Islet precursor cell (in vitro differentiated cells): ENCODE measurements at regions not wholly inside any gene's neighbourhood (a gene's known extent, or its start where the extent isn't known, plus 50 kb on each side); places are given as distances from the start of the nearest gene placed in this dataset.
"Not testable (repeated sequence)": the region's sequence is repeated elsewhere in the genome, so short reads cannot be mapped to it uniquely, and the experiment has no call there.

Source experiments
- DNase-seq: peaks from one replicate; pipeline ENCODE4 v3.0.0-alpha.2; 2018

DNA sequence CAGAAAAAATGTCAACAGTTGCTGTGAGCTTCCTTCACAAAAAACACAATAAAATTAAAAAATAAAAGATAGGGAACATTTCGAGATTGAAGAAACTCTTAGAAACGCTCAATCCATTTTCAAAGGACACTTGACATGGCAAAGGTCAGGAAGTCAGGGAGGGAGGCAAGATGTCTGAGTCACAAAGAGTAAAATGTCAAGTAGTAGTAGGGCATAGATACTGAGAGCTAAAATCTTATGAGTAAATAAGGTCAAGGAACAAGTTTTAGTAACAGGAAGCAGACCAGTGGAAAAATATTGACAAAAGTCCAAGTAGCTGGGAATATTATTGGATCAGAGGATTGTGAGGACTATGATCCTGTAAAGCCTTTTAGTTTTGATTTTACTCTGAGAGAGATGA, 495.6 kb downstream of the TMX3 start:
- no peak for DNase-seq

- no peak for DNase-seq
Observed at GRCh38 chr18:68215931-68216330, 499.0 kb downstream of the TMX3 start.

- no peak for DNase-seq
Observed at GRCh38 chr18:68186039-68186438, 528.9 kb downstream of the TMX3 start.

DNA sequence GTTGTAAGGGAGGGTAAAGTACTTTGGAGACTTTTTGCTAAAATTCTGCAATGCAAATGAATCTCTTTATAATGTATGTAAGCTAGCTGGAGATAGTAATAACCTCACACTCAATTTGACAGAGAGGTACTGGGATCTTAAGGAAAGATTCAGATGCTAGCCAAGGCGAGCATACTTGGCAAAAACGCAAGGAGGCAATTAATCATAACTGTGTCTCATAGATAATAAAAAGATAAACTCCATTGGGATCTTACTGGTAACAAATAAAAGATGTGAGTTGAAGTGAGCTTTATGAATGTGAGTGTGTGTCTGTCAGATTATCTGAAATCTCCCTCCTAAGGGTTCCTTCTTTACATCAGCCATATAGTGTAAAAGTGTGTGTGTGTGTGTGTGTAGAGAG, 533.0 kb downstream of the TMX3 start:
- no peak for DNase-seq

- no peak for DNase-seq
Observed at GRCh38 chr18:68179811-68180210, 535.1 kb downstream of the TMX3 start.

DNA sequence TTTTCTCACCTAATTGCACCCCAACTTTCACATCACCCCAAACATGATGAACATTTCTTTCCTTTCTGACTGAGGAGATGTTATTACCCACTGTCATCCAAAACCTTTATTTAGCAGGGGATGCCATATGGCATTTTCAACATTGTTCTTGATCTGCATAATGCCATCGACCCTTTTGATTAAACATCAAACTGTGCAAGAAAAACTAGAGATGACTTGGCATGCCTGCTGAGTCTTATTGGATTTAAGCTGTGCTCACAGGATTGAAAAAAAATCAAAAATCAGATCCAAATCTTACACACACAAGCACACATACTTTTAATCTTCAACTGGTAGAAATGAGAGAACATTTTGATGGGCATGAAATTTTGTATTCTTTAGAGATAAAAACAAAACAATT, 536.0 kb downstream of the TMX3 start:
- no peak for DNase-seq

- DNase-seq = no peak
Observed at GRCh38 chr18:68177807-68178702, 536.9 kb downstream of the TMX3 start.

- DNase-seq = no peak
Observed at GRCh38 chr18:68176901-68177300, 538.0 kb downstream of the TMX3 start.

DNA sequence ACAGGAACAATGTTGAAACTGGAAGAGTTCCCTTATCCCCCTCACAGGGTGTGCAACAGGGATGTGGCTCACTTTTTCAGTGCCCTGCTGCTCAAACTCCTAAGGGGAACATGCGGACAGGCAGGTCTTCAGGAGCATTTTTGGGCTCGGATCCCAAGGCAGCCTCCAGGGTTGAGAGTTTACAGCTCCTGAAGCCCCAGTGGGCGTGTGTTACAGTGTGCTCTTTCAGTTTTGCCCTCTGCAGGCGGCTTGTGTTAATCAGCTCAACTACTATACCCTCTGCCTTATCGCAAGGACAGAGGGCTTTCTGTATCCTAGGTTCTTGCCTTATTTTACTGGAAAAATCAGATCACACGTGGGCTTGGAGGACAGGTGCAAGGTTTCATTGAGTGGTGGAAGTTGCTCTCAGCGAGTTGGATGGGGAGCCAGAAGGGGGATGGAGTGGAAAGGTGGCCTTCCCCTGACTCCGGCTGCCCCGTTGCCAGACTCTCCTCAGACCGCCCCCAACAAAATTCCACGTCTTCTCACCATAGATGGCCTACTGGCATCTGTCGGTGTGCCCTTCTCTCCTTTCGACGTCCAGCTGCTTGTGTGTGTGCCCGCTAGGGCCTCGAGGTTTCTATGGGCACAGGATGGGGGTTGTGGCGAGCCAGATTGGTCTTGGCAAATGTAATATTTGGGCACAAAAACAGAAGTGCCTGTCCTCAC, 541.9 kb downstream of the TMX3 start:
- peak; percentile 70 for DNase-seq

DNA sequence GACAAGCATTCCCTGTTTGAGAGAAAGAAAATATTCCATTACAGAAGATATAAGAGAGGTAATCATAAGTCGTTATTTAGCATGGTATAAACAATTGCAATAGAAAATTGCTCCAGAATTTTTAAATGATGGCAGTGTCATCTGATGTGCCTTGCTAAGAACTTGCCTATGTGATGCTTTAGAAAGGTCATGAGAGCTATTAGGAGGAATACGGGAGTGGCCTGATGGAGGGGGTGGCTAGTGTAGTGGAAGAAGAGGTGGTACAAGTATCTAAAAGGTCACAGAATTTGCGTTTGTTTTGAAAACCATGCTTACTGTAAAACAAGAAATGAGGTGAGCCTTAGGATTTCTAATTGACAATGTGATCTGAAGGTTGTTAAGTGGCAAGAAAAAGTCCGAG, 550.0 kb downstream of the TMX3 start:
- DNase-seq = no peak

DNA sequence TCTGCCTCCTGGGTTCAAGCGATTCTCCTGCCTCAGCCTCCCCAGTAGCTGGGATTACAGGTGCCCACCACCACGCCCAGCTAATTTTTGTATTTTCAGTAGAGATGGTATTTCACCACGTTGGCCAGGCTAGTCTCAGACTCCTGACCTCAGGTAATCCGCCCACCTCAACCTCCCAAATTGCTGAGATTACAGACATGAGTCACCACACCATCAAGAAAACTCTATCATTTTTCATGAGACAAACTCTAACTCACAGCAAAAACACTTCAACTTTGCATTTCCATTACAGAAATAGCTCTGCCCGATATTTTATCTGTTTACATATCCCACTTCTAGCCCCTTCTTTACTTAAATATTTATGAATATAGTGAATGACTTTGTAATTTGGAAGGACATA, 561.1 kb downstream of the TMX3 start:
- not testable (repeated sequence) for DNase-seq

- DNase-seq = peak; percentile 73
Observed at GRCh38 chr18:68152770-68153169, 562.1 kb downstream of the TMX3 start.

DNA sequence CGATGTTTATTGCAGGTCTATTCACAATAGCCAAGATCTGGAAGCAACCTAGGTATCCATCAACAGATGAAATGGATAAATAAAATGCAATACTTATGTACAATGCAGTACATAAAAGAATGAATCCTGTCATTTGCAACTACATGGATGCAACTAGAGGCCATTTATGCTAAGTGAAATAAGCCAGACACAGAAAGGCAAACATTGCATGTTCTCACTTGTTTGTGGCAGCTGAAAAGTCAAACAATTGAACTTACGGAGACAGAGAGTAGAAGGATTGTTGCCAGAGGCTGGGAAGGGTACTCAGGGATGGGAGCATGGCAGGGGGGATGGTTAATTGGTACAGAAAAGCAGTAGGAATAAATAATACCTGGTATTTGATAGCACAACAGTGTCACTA, 563.9 kb downstream of the TMX3 start:
- no peak for DNase-seq

DNA sequence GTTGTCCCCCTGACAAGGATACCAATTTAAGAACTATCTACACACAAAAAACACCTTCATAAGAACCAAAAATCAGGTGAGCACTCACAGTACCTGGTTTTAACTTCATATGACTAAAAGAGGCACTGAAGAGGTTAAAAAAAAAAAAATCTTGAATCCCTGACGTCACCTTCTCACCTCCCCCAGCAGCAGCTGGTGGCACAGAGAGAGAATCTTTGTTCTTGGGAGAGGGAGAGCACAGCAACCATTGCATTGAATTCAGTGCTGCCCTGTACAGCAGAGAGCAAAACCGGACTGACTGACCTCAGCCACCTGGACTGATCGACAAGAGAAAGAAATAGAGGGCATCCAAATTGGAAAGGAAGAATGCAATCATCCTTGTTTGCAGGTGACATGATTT, 566.0 kb downstream of the TMX3 start:
- peak; percentile 59 for DNase-seq

GRCh38 chr18:68147728-68148127, 567.2 kb downstream of the TMX3 start:
- no peak for DNase-seq

DNA sequence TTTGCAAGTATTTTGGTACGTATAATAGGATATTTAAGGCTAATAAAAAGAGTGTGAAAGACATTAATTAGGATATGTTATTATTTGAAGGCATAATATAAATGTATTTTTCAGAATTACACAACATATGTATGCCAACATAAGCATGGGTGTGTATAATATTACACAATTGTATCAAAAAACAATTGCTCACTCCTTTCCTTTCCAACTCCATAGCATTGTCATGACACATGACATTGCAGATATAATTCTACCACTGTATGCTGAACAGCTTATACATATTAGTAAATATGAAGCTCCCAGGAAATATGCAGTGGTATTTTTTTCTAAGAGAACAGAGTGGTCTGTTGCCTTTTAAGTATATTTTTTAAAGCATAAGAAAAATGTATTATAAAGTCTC, 593.1 kb downstream of the TMX3 start:
- no peak for DNase-seq

- no peak for DNase-seq
Observed at GRCh38 chr18:68121308-68121707, 593.6 kb downstream of the TMX3 start.

DNA sequence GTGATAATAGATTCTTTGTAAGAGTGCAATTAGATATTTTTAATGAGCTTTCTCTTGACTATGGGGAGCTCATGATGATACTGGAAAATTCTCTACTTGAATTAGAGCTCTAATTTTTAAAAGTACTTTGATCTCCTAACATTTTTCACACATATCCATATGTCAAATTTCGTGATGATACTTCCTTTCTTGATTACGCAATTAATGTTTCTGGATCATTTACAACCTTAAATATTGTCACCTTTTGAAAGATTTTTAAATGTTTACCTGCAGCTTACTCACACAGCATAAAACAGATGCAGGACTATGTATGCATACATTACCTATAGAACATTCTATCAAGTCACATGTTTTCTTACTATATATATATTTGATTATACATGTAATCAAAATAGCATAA, 598.5 kb upstream of the DSEL start:
- DNase-seq = no peak

DNA sequence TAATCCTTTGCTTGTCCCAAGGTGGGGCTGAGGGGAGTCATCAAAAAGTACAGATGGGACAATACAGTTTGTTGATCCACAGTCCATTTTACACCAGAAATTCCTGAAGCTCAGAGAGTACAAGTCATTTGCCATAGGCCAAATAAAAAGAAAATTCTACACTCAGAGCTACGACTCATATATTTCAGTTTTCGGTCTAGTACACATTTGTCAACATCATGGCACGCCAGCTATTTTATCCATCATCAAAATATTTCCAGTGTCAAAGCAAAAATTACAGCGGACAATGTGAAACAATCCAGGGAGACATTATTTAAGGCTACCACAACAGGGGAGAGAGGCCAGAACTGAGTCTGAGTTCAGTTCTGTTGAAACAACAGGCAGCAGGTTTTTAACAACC, 587.5 kb upstream of the DSEL start:
- DNase-seq = no peak

GRCh38 chr18:68103561-68103960, 587.0 kb upstream of the DSEL start:
- no peak for DNase-seq

DNA sequence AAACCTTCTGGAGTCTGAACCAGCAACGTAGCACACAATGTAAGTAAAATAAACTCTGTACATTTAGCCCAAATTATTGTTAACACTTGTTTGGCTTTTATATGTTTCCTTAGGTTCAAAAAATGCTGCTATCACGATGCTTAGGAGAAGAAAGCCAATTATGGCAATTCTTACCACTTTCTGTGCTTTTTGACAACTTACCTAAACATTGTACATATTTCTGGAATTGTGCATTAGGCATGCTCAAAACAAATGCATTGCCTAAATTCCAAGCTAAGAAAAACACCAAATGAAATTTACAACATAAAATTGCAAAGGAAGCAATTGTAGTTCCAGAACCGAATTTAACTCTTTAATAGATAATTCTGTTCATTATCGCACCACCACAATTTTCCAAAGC, 585.6 kb upstream of the DSEL start:
- no peak for DNase-seq

DNA sequence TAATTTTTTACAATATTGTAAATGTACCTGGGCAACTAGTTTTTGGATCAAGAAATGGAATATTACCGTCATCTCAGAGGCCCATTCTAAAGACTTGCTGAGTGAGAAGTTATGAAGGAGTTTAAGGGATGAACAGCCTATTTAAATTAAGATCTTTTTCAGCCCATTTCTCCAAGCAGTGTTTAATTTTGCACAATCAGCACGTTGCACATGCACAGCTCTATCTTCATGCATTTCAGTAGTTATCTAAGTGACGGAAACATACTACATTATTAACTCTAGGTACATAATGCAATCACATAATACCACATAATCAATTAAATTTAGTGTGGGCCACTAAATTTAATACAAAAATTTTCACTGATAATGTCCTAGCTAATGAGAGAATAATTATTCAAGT, 582.1 kb upstream of the DSEL start:
- DNase-seq = no peak

GRCh38 chr18:68086481-68086880, 570.0 kb upstream of the DSEL start:
- no peak for DNase-seq

DNA sequence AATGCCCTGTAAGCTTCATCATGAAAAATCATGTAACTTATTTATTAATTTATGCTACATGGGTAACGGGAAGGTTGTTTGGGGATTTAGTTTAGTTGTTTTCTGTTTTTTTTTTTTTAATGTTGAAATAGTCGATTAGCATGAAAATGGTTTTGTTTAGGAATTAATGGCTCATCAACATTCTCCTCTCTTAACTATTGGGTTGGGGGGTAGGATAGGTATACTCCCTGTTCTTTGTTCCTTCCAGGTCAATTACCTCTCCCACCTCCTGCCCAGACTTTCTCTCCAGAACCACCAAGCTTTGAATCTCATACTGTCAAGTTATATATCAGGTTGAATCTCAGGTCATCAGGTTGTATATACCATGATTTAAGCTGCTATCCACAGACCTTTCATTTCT, 568.7 kb upstream of the DSEL start:
- DNase-seq = no peak

DNA sequence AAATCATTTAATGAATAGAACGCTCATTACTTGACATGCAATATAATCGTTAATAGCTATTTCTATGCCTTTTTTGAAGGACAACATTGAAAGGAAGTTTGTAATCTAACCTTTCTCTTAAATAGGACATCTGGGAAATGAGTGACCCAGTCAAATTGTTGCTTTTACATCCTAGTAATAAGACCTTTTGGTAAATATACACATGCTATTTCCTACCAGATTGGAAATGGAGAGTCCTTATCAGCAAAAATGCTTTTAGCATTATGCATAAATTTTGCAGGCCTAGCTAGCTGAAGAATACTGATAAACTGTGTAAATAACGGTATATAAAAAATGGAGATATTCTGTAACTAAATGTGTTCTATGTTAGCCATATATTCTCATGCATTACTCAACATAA, 567.3 kb upstream of the DSEL start:
- DNase-seq = no peak
